CD14-positive monocyte (primary cell): ENCODE measurements at regions not wholly inside any gene's neighbourhood (a gene's known extent, or its start where the extent isn't known, plus 50 kb on each side); places are given as distances from the start of the nearest gene placed in this dataset.

ENCODE experiments used
- DNase-seq, 3 donors: peaks; one replicate each; pipeline ENCODE4 v3.0.0-alpha.2; 2011 to 2022
- H2AFZ ChIP-seq: 2 replicates; pipeline ENCODE4 v1.6.0; 2012; ENCODE audit warnings: mild to moderate bottlenecking, low read depth, low read length, inconsistent platforms; ENCODE audit not compliant: insufficient read depth, poor library complexity, severe bottlenecking
- H3K27ac ChIP-seq, 2 donors: 1 replicate in 1 of 2; 2 replicates in 1 of 2; pipeline ENCODE4 v1.5.1; 2012 to 2013; ENCODE audit warnings: low read length in 2 of 2, control low read depth in 1 of 2, inconsistent platforms in 1 of 2, low read depth in 1 of 2, mild to moderate bottlenecking in 1 of 2
- H3K27me3 ChIP-seq, 2 donors: one replicate each; pipeline versions ENCODE4 v1.6.0 to v1.6.1; 2011 to 2013; ENCODE audit warnings: low read length in 2 of 2; ENCODE audit not compliant: control insufficient read depth in 2 of 2, insufficient read depth in 2 of 2
- H3K36me3 ChIP-seq, 2 donors: replicated peaks in 1 of 2; 1 replicate in 1 of 2; 2 replicates in 1 of 2; pipeline versions ENCODE4 v1.5.1 to v1.6.1; 2012 to 2013; ENCODE audit warnings: low read length in 2 of 2, control low read depth in 1 of 2, inconsistent platforms in 1 of 2, mild to moderate bottlenecking in 1 of 2; ENCODE audit not compliant: insufficient read depth in 2 of 2, control insufficient read depth in 1 of 2
- H3K4me1 ChIP-seq, 2 donors: 1 replicate in 1 of 2; 2 replicates in 1 of 2; pipeline versions ENCODE4 v1.5.1 to v1.6.1; 2012 to 2013; ENCODE audit warnings: low read length in 2 of 2, control low read depth in 1 of 2, inconsistent platforms in 1 of 2, mild to moderate bottlenecking in 1 of 2, moderate library complexity in 1 of 2; ENCODE audit not compliant: insufficient read depth in 2 of 2, control insufficient read depth in 1 of 2
- H3K4me2 ChIP-seq: replicated peaks from 2 replicates; pipeline ENCODE3; 2012; ENCODE audit warnings: low read length, moderate library complexity, mild to moderate bottlenecking; ENCODE audit not compliant: poor library complexity, severe bottlenecking; ENCODE audit errors: extremely low read depth
- H3K4me3 ChIP-seq, 3 experiments: fragments of 200-600 bp in 1 of 3; sonication (generic) in 1 of 3; replicated peaks in 1 of 3; 1 replicate in 2 of 3; 2 replicates in 1 of 3; pipeline ENCODE4 v1.5.1; 2011 to 2013; ENCODE audit warnings: low read length in 3 of 3, mild to moderate bottlenecking in 3 of 3, control low read depth in 2 of 3, low read depth in 2 of 3, inconsistent platforms in 1 of 3, moderate library complexity in 1 of 3
- H3K79me2 ChIP-seq: 2 replicates; pipeline ENCODE4 v1.6.0; 2012; ENCODE audit warnings: mild to moderate bottlenecking, control low read depth, inconsistent platforms, low read length, moderate library complexity; ENCODE audit not compliant: insufficient read depth
- H3K9ac ChIP-seq: 2 replicates; pipeline ENCODE4 v1.6.0; 2017; ENCODE audit warnings: low read length, mild to moderate bottlenecking; ENCODE audit not compliant: insufficient read depth, poor library complexity, severe bottlenecking
- H3K9me3 ChIP-seq, 2 donors: replicated peaks in 1 of 2; 1 replicate in 1 of 2; 2 replicates in 1 of 2; pipeline versions ENCODE4 v1.5.1 to v1.6.1; 2012 to 2013; ENCODE audit warnings: low read length in 2 of 2, control low read depth in 1 of 2; ENCODE audit not compliant: control insufficient read depth in 1 of 2, insufficient read depth in 1 of 2
- H4K20me1 ChIP-seq: 2 replicates; pipeline ENCODE4 v1.6.0; 2012; ENCODE audit warnings: mild to moderate bottlenecking, low read length, control low read depth, moderate library complexity; ENCODE audit not compliant: insufficient read depth
- H3K27ac Mint-ChIP-seq, 7 donors: one replicate each; pipeline ENCODE4 v1.8.0; 2020; ENCODE audit warnings: mild to moderate bottlenecking in 7 of 7, mixed read lengths in 7 of 7, moderate library complexity in 6 of 7, inconsistent platforms in 2 of 7
- H3K27me3 Mint-ChIP-seq, 3 donors: one replicate each; pipeline ENCODE4 v1.8.0; 2021 to 2022; ENCODE audit warnings: low read depth in 3 of 3, mild to moderate bottlenecking in 3 of 3, mixed read lengths in 3 of 3, moderate library complexity in 3 of 3, inconsistent platforms in 1 of 3
- H3K36me3 Mint-ChIP-seq, 2 donors: one replicate each; pipeline ENCODE4 v1.8.0; 2020; ENCODE audit warnings: mixed read lengths in 2 of 2, inconsistent platforms in 1 of 2, mild to moderate bottlenecking in 1 of 2
- H3K4me1 Mint-ChIP-seq: one replicate; pipeline ENCODE4 v1.8.0; 2020; ENCODE audit warnings: mild to moderate bottlenecking, mixed read lengths
- H3K4me3 Mint-ChIP-seq, 2 donors: one replicate each; pipeline ENCODE4 v1.8.0; 2020; ENCODE audit warnings: mild to moderate bottlenecking in 2 of 2, mixed read lengths in 2 of 2, moderate library complexity in 1 of 2
- H3K9me3 Mint-ChIP-seq, 7 donors: one replicate each; pipeline ENCODE4 v1.8.0; 2020 to 2022; ENCODE audit warnings: mixed read lengths in 7 of 7, mild to moderate bottlenecking in 6 of 7, moderate library complexity in 6 of 7, inconsistent platforms in 2 of 7
- WGBS: methylation state at CpG from one replicate; pipeline ENCODE4 v1.1.5; 2013; ENCODE audit warnings: missing lambda C conversion rate; ENCODE audit not compliant: insufficient coverage; 5-methylcytosine and 5-hydroxymethylcytosine counted together
- intact Hi-C, 2 donors: fragments of 100-400 bp; cut with micrococcal nuclease; formaldehyde crosslinking; loops; one replicate each; pipeline versions ENCODE4 v1.15.0 to v1.15.1; 2023
- TF ChIP-seq, protein P1 (sequence below): fragments of 200-600 bp; IDR thresholded peaks from one replicate; pipeline ENCODE4 v1.8.0; 2022; ENCODE audit warnings: antibody characterized with exemption, mild to moderate bottlenecking

DNA sequence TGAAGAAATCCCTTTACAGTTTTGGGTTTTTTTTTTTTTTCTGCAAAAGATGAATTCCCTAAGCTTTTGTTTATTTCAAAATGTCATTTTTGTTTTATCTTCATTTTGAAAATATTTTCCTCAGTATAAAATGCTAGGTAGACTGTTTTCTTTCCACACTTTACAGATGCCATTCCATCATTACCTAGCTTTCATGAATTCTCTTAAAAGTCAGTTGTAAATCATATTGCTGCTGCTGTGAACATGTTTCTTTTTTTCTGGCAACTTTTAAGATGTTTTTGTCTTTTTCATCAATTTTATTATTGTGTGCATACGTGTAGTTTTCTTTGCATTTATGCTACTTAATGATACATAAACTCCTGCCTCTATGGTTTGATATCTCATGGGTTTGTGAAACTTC is 168.3 kb downstream of the FAXC start:
- peaks cover 0 to 3% of the 10 kb centered on the region in 2 donors for H3K9me3 ChIP-seq
- H4K20me1 ChIP-seq = no peaks in the 10 kb centered on the region
- peaks cover 0 to 13% (median 9%) of the 10 kb centered on the region in 7 donors for H3K9me3 Mint-ChIP-seq
- H3K9ac ChIP-seq = no peak overlapping the region
- TF ChIP-seq, protein P1, sequence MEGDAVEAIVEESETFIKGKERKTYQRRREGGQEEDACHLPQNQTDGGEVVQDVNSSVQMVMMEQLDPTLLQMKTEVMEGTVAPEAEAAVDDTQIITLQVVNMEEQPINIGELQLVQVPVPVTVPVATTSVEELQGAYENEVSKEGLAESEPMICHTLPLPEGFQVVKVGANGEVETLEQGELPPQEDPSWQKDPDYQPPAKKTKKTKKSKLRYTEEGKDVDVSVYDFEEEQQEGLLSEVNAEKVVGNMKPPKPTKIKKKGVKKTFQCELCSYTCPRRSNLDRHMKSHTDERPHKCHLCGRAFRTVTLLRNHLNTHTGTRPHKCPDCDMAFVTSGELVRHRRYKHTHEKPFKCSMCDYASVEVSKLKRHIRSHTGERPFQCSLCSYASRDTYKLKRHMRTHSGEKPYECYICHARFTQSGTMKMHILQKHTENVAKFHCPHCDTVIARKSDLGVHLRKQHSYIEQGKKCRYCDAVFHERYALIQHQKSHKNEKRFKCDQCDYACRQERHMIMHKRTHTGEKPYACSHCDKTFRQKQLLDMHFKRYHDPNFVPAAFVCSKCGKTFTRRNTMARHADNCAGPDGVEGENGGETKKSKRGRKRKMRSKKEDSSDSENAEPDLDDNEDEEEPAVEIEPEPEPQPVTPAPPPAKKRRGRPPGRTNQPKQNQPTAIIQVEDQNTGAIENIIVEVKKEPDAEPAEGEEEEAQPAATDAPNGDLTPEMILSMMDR = no peak
- H3K79me2 ChIP-seq = no peaks in the 10 kb centered on the region
- H3K4me3 Mint-ChIP-seq = no peak overlapping the region
- no peak overlapping the region for H3K4me3 ChIP-seq
- H3K4me1 Mint-ChIP-seq = no peaks in the 10 kb centered on the region
- no peaks in the 10 kb centered on the region for H3K4me1 ChIP-seq
- no peaks in the 10 kb centered on the region for H3K27me3 ChIP-seq
- H2AFZ ChIP-seq = no peak overlapping the region
- no peak for DNase-seq
- no CpG with 5 or more reads among the region's 1 CpG for WGBS
- no peak overlapping the region for H3K4me2 ChIP-seq
- no peaks in the 10 kb centered on the region for H3K36me3 ChIP-seq
- no peak overlapping the region for H3K27ac Mint-ChIP-seq
- intact Hi-C loops = no loop called here
- no peaks in the 10 kb centered on the region for H3K36me3 Mint-ChIP-seq
- H3K27ac ChIP-seq = no peak overlapping the region
- peaks cover 0 to 3% (median 0%) of the 10 kb centered on the region in 3 donors for H3K27me3 Mint-ChIP-seq

DNA sequence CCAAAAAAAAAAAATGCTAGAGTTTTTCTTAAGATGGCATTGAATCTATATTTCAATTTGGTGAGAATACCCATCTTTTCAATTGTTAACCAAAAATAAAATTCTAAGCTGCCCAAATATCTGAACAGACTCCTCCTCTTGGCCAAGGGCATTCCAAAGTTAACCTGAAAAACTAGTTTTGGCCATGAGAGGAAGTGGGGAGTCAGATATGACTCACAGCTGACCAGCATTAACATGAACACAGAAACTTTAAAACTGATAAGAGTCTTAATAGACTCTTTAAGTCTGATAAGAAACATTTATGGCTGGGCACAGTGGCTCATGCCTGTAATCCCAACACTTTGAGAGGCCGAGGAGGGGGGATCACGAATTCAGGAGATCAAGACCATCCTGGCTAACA is 171.3 kb downstream of the FAXC start:
- Mint-ChIP-seq H3K9me3 (peaks cover 0 to 13% (median 9%) of the 10 kb centered on the region in 7 donors), H3K27ac (no peak overlapping the region), H3K27me3 (no peaks in the 10 kb centered on the region), H3K36me3 (no peaks in the 10 kb centered on the region), H3K4me3 (no peak overlapping the region), H3K4me1 (no peaks in the 10 kb centered on the region)
- no peaks in the 10 kb centered on the region for H3K9me3 ChIP-seq
- no peaks in the 10 kb centered on the region for H3K36me3 ChIP-seq
- no peak overlapping the region for H3K27ac ChIP-seq
- no peak overlapping the region for H3K9ac ChIP-seq
- intact Hi-C loops = no loop called here
- H3K4me1 ChIP-seq = no peaks in the 10 kb centered on the region
- no peaks in the 10 kb centered on the region for H3K27me3 ChIP-seq
- WGBS = no CpG with 5 or more reads among the region's 2 CpGs
- H3K4me2 ChIP-seq = no peak overlapping the region
- H3K4me3 ChIP-seq = no peak overlapping the region
- H2AFZ ChIP-seq = no peak overlapping the region
- H3K79me2 ChIP-seq = no peaks in the 10 kb centered on the region
- TF ChIP-seq, protein P1 = no peak
- no peaks in the 10 kb centered on the region for H4K20me1 ChIP-seq
- no peak for DNase-seq
